WTC11 (cell line): ENCODE measurements at regions not wholly inside any gene's neighbourhood (a gene's known extent, or its start where the extent isn't known, plus 50 kb on each side); places are given as distances from the start of the nearest gene placed in this dataset.

Experiments used
- ATAC-seq: fragments of 200-7000 bp; cut with Tn5 transposase; 2 replicates; pipeline ENCODE4 v1.10.0; 2021; ENCODE audit warnings: mild to moderate bottlenecking, moderate library complexity
- CTCF ChIA-PET: fragments of 300-600 bp; sonication (Branson Sonifier 250); formaldehyde crosslinking; loops from one replicate; lab custom pipeline; 2021; ENCODE audit warnings: antibody characterized with exemption; lab: Charles Lee
- POLR2A ChIA-PET: fragments of 350-600 bp; sonication (Branson Sonifier 250); formaldehyde crosslinking; loops from one replicate; lab custom pipeline; 2021; ENCODE audit warnings: antibody characterized with exemption; lab: Charles Lee
- DNase-seq: peaks from one replicate; pipeline ENCODE4 v3.0.0; 2021; ENCODE audit warnings: low spot score
- H3K27ac Mint-ChIP-seq: 2 replicates; pipeline ENCODE4 v1.8.0; 2021; ENCODE audit warnings: mixed read lengths
- H3K27me3 Mint-ChIP-seq: 2 replicates; pipeline ENCODE4 v1.8.0; 2021; ENCODE audit warnings: low read depth, mild to moderate bottlenecking, moderate library complexity, mixed read lengths
- H3K36me3 Mint-ChIP-seq: 2 replicates; pipeline ENCODE4 v1.8.0; 2021; ENCODE audit warnings: mixed read lengths
- H3K4me1 Mint-ChIP-seq: 2 replicates; pipeline ENCODE4 v1.8.0; 2022; ENCODE audit warnings: mixed read lengths
- H3K4me3 Mint-ChIP-seq: 2 replicates; pipeline ENCODE4 v1.8.0; 2021; ENCODE audit warnings: mild to moderate bottlenecking, moderate library complexity, mixed read lengths
- H3K9me3 Mint-ChIP-seq: 2 replicates; pipeline ENCODE4 v1.8.0; 2021; ENCODE audit warnings: mixed read lengths
- ELF4 ChIP-seq: sonication (generic); formaldehyde crosslinking; IDR thresholded peaks from 2 replicates; pipeline ENCODE4 v1.8.1; 2022; ENCODE audit warnings: low read depth, mild to moderate bottlenecking, moderate library complexity, missing genetic modification reagents
- ETV6 ChIP-seq: sonication (generic); formaldehyde crosslinking; IDR thresholded peaks from 2 replicates; pipeline ENCODE4 v1.8.1; 2022; ENCODE audit warnings: mild to moderate bottlenecking, missing genetic modification reagents
- FOXP1 ChIP-seq: sonication (generic); formaldehyde crosslinking; IDR thresholded peaks from 2 replicates; pipeline ENCODE4 v1.8.0; 2022; ENCODE audit warnings: missing genetic modification reagents, mild to moderate bottlenecking, moderate library complexity, borderline replicate concordance
- GRHL2 ChIP-seq: fragments of 250-450 bp; sonication (Bioruptor Pico); IDR thresholded peaks from 2 replicates; pipeline ENCODE4 v1.8.0; 2022; ENCODE audit warnings: mild to moderate bottlenecking, moderate library complexity; ENCODE audit not compliant: insufficient replicate concordance, severe bottlenecking
- JAZF1 ChIP-seq: fragments of 250-450 bp; sonication (Bioruptor Pico); IDR thresholded peaks from 2 replicates; pipeline ENCODE4 v1.9.0; 2021; ENCODE audit warnings: moderate library complexity, mild to moderate bottlenecking, inconsistent platforms
- NR2C2 ChIP-seq: sonication (generic); formaldehyde crosslinking; IDR thresholded peaks from 2 replicates; pipeline ENCODE4 v1.8.0; 2022; ENCODE audit warnings: mild to moderate bottlenecking, missing genetic modification reagents
- NR3C1 ChIP-seq: sonication (generic); formaldehyde crosslinking; conservative IDR thresholded peaks from 2 replicates; pipeline ENCODE4 v1.8.1; 2023; ENCODE audit warnings: low read depth, mild to moderate bottlenecking, missing genetic modification reagents
- OVOL2 ChIP-seq: fragments of 250-450 bp; sonication (Bioruptor Pico); IDR thresholded peaks from 2 replicates; pipeline ENCODE4 v1.9.0; 2021; ENCODE audit warnings: mild to moderate bottlenecking, borderline replicate concordance
- RORB ChIP-seq: fragments of 250-450 bp; sonication (Bioruptor Pico); IDR thresholded peaks from 2 replicates; pipeline ENCODE4 v1.9.0; 2021; ENCODE audit warnings: mild to moderate bottlenecking
- SMAD4 ChIP-seq: sonication (generic); formaldehyde crosslinking; IDR thresholded peaks from 2 replicates; pipeline ENCODE4 v1.8.0; 2022; ENCODE audit warnings: mild to moderate bottlenecking, missing genetic modification reagents
- ZNF138 ChIP-seq: sonication (generic); formaldehyde crosslinking; conservative IDR thresholded peaks from 2 replicates; pipeline ENCODE4 v1.8.1; 2022; ENCODE audit warnings: mild to moderate bottlenecking, moderate library complexity, missing genetic modification reagents
- ZNF219 ChIP-seq: sonication (generic); formaldehyde crosslinking; IDR thresholded peaks from 2 replicates; pipeline ENCODE4 v1.8.0; 2023; ENCODE audit warnings: missing genetic modification reagents, mild to moderate bottlenecking, borderline replicate concordance
- ZNF232 ChIP-seq: sonication (generic); formaldehyde crosslinking; IDR thresholded peaks from 2 replicates; pipeline ENCODE4 v1.8.0; 2022; ENCODE audit warnings: mild to moderate bottlenecking, missing genetic modification reagents
- ZNF396 ChIP-seq: fragments of 250-450 bp; sonication (Bioruptor Pico); IDR thresholded peaks from 2 replicates; pipeline ENCODE4 v1.8.0; 2021; ENCODE audit warnings: mild to moderate bottlenecking, moderate library complexity, borderline replicate concordance
- ZNF671 ChIP-seq: fragments of 250-450 bp; sonication (Bioruptor Pico); IDR thresholded peaks from 2 replicates; pipeline ENCODE4 v1.8.0; 2021; ENCODE audit warnings: mild to moderate bottlenecking
- TF ChIP-seq, protein P1 (sequence below): sonication (generic); formaldehyde crosslinking; IDR thresholded peaks from 2 replicates; pipeline ENCODE4 v1.8.0; 2023; ENCODE audit warnings: missing genetic modification reagents, mild to moderate bottlenecking, borderline replicate concordance
- TF ChIP-seq, protein P2 (sequence below): fragments of 250-450 bp; sonication (Bioruptor Pico); IDR thresholded peaks from 2 replicates; pipeline ENCODE4 v1.9.0; 2021; ENCODE audit warnings: mild to moderate bottlenecking
- TF ChIP-seq, protein P3 (sequence below): sonication (generic); formaldehyde crosslinking; IDR thresholded peaks from 2 replicates; pipeline ENCODE4 v1.8.1; 2022; ENCODE audit warnings: low read depth, missing genetic modification reagents, borderline replicate concordance
- TF ChIP-seq, protein P4 (sequence below): sonication (generic); formaldehyde crosslinking; IDR thresholded peaks from 2 replicates; pipeline ENCODE4 v1.8.0; 2022; ENCODE audit warnings: missing genetic modification reagents
- TF ChIP-seq, protein P5 (sequence below): sonication (generic); formaldehyde crosslinking; IDR thresholded peaks from 2 replicates; pipeline ENCODE4 v1.8.0; 2022; ENCODE audit warnings: mild to moderate bottlenecking, missing genetic modification reagents
- TF ChIP-seq, protein P6 (sequence below): fragments of 250-450 bp; sonication (Bioruptor Pico); IDR thresholded peaks from 2 replicates; pipeline ENCODE4 v1.9.0; 2021; ENCODE audit warnings: mild to moderate bottlenecking

DNA sequence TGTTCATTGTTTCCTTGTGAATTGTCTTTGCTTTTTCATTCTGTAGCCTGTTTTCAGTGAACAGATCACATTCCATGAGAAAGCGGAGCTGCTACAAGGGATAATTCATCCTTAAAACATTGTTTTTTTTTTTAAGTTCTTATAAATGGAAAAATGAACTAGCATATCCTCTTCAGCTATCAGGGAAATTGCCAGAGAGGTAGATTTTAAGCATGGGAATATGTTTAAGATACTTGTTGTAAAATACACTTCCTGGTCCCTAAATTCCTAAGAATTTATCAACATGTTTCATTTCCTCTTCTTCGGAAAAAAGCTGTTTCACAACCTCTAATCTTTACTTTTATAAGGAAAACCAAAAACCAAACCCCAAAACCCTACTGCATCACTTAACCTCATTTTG, 238.0 kb downstream of the POSTN start (continued):
- TF ChIP-seq, protein P1, sequence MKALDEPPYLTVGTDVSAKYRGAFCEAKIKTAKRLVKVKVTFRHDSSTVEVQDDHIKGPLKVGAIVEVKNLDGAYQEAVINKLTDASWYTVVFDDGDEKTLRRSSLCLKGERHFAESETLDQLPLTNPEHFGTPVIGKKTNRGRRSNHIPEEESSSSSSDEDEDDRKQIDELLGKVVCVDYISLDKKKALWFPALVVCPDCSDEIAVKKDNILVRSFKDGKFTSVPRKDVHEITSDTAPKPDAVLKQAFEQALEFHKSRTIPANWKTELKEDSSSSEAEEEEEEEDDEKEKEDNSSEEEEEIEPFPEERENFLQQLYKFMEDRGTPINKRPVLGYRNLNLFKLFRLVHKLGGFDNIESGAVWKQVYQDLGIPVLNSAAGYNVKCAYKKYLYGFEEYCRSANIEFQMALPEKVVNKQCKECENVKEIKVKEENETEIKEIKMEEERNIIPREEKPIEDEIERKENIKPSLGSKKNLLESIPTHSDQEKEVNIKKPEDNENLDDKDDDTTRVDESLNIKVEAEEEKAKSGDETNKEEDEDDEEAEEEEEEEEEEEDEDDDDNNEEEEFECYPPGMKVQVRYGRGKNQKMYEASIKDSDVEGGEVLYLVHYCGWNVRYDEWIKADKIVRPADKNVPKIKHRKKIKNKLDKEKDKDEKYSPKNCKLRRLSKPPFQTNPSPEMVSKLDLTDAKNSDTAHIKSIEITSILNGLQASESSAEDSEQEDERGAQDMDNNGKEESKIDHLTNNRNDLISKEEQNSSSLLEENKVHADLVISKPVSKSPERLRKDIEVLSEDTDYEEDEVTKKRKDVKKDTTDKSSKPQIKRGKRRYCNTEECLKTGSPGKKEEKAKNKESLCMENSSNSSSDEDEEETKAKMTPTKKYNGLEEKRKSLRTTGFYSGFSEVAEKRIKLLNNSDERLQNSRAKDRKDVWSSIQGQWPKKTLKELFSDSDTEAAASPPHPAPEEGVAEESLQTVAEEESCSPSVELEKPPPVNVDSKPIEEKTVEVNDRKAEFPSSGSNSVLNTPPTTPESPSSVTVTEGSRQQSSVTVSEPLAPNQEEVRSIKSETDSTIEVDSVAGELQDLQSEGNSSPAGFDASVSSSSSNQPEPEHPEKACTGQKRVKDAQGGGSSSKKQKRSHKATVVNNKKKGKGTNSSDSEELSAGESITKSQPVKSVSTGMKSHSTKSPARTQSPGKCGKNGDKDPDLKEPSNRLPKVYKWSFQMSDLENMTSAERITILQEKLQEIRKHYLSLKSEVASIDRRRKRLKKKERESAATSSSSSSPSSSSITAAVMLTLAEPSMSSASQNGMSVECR (CRISPR knock-in tag): no peak
- TF ChIP-seq ELF4 (CRISPR knock-in tag): no peak
- no peak for TF ChIP-seq NR2C2
- TF ChIP-seq ETV6 (CRISPR knock-in tag): no peak
- TF ChIP-seq, protein P2, sequence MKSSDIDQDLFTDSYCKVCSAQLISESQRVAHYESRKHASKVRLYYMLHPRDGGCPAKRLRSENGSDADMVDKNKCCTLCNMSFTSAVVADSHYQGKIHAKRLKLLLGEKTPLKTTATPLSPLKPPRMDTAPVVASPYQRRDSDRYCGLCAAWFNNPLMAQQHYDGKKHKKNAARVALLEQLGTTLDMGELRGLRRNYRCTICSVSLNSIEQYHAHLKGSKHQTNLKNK (CRISPR knock-in tag): no peak
- TF ChIP-seq, protein P3, sequence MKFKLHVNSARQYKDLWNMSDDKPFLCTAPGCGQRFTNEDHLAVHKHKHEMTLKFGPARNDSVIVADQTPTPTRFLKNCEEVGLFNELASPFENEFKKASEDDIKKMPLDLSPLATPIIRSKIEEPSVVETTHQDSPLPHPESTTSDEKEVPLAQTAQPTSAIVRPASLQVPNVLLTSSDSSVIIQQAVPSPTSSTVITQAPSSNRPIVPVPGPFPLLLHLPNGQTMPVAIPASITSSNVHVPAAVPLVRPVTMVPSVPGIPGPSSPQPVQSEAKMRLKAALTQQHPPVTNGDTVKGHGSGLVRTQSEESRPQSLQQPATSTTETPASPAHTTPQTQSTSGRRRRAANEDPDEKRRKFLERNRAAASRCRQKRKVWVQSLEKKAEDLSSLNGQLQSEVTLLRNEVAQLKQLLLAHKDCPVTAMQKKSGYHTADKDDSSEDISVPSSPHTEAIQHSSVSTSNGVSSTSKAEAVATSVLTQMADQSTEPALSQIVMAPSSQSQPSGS: no peak

DNA sequence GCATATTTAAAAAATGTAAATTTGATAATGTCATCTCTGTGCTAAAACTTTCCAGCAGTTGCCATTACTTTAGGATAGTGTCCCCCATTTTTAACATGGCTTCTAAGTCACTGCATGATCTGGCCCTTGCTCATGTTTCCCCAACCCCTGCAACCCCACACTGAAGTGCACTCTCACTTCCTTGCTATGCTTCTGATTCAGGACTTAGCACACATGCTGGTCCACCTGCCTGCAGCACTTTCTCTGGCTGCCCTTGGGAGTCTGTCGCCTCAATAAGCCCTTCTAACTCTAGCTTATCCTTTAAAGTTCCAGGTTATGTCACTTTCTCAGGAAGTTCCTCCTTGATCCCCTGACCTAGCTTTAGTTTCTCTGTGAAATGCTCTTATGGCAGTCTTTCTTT, 241.0 kb downstream of the POSTN start:
- DNase-seq (no peak), ATAC-seq (no peak)
- ChIA-PET POLR2A (no interaction called here), CTCF (interaction anchor here (1.1 kb wide), 1 partner anchor 8 kb away, joined by 3 read pairs; no protein-coding TSS in a partner anchor)
- TF ChIP-seq ZNF671 (CRISPR knock-in tag) (no peak), ZNF138 (CRISPR knock-in tag) (no peak), OVOL2 (no peak), JAZF1 (CRISPR knock-in tag) (no peak), NR3C1 (CRISPR knock-in tag) (no peak), ZNF232 (CRISPR knock-in tag) (no peak), ETV6 (CRISPR knock-in tag) (no peak), ZNF219 (CRISPR knock-in tag) (no peak), FOXP1 (no peak), GRHL2 (CRISPR knock-in tag) (no peak), SMAD4 (CRISPR knock-in tag) (no peak), RORB (CRISPR knock-in tag) (no peak), ZNF396 (CRISPR knock-in tag) (no peak)
- TF ChIP-seq, protein P4, sequence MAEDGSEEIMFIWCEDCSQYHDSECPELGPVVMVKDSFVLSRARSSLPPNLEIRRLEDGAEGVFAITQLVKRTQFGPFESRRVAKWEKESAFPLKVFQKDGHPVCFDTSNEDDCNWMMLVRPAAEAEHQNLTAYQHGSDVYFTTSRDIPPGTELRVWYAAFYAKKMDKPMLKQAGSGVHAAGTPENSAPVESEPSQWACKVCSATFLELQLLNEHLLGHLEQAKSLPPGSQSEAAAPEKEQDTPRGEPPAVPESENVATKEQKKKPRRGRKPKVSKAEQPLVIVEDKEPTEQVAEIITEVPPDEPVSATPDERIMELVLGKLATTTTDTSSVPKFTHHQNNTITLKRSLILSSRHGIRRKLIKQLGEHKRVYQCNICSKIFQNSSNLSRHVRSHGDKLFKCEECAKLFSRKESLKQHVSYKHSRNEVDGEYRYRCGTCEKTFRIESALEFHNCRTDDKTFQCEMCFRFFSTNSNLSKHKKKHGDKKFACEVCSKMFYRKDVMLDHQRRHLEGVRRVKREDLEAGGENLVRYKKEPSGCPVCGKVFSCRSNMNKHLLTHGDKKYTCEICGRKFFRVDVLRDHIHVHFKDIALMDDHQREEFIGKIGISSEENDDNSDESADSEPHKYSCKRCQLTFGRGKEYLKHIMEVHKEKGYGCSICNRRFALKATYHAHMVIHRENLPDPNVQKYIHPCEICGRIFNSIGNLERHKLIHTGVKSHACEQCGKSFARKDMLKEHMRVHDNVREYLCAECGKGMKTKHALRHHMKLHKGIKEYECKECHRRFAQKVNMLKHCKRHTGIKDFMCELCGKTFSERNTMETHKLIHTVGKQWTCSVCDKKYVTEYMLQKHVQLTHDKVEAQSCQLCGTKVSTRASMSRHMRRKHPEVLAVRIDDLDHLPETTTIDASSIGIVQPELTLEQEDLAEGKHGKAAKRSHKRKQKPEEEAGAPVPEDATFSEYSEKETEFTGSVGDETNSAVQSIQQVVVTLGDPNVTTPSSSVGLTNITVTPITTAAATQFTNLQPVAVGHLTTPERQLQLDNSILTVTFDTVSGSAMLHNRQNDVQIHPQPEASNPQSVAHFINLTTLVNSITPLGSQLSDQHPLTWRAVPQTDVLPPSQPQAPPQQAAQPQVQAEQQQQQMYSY: no peak
- TF ChIP-seq, protein P5, sequence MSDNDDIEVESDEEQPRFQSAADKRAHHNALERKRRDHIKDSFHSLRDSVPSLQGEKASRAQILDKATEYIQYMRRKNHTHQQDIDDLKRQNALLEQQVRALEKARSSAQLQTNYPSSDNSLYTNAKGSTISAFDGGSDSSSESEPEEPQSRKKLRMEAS: no peak
- TF ChIP-seq, protein P6, sequence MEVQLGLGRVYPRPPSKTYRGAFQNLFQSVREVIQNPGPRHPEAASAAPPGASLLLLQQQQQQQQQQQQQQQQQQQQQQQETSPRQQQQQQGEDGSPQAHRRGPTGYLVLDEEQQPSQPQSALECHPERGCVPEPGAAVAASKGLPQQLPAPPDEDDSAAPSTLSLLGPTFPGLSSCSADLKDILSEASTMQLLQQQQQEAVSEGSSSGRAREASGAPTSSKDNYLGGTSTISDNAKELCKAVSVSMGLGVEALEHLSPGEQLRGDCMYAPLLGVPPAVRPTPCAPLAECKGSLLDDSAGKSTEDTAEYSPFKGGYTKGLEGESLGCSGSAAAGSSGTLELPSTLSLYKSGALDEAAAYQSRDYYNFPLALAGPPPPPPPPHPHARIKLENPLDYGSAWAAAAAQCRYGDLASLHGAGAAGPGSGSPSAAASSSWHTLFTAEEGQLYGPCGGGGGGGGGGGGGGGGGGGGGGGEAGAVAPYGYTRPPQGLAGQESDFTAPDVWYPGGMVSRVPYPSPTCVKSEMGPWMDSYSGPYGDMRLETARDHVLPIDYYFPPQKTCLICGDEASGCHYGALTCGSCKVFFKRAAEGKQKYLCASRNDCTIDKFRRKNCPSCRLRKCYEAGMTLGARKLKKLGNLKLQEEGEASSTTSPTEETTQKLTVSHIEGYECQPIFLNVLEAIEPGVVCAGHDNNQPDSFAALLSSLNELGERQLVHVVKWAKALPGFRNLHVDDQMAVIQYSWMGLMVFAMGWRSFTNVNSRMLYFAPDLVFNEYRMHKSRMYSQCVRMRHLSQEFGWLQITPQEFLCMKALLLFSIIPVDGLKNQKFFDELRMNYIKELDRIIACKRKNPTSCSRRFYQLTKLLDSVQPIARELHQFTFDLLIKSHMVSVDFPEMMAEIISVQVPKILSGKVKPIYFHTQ (CRISPR knock-in tag): no peak
- Mint-ChIP-seq H3K36me3 (no peaks in the 10 kb centered on the region), H3K27me3 (no peaks in the 10 kb centered on the region; the same call in 1 of the 2 replicates), H3K4me3 (no peak overlapping the region), H3K9me3 (no peaks in the 10 kb centered on the region), H3K27ac (no peak overlapping the region; the same call in 1 of the 2 replicates), H3K4me1 (peaks cover 9% of the 10 kb centered on the region; the same call in 1 of the 2 replicates)
